Gastrocnemius medialis (tissue), 4 donors: ENCODE measurements at regions not wholly inside any gene's neighbourhood (a gene's known extent, or its start where the extent isn't known, plus 50 kb on each side); places are given as distances from the start of the nearest gene placed in this dataset.

Source experiments
- ATAC-seq, 2 donors: fragments of 150-250 bp; one replicate each; pipeline ENCODE4 v1.9.1; 2016
- DNase-seq, 2 donors: peaks; one replicate each; pipeline ENCODE4 v3.0.0-alpha.2; 2019
- H3K27ac ChIP-seq, 4 donors: fragments of 200-600 bp; sonication (generic); 1 replicate in 1 of 4; 2 replicates in 3 of 4; pipeline ENCODE4 v1.5.1; 2016 to 2018; ENCODE audit warnings: mild to moderate bottlenecking in 2 of 4, moderate library complexity in 1 of 4
- H3K27me3 ChIP-seq, 3 donors: fragments of 200-600 bp; sonication (generic) in 2 of 3; 1 replicate in 1 of 3; 2 replicates in 2 of 3; pipeline versions ENCODE4 v1.5.1 to v1.6.0; 2016 to 2019; ENCODE audit warnings: mild to moderate bottlenecking in 1 of 3, moderate library complexity in 1 of 3
- H3K36me3 ChIP-seq, 2 donors: fragments of 200-600 bp; sonication (generic) in 1 of 2; one replicate each; pipeline ENCODE4 v1.5.1; 2017 to 2018
- H3K4me1 ChIP-seq, 2 donors: fragments of 200-600 bp; sonication (generic) in 1 of 2; one replicate each; pipeline ENCODE4 v1.5.1; 2016 to 2017; ENCODE audit warnings: mild to moderate bottlenecking in 2 of 2
- H3K4me3 ChIP-seq, 4 donors: fragments of 200-600 bp; sonication (generic) in 3 of 4; 1 replicate in 1 of 4; 2 replicates in 3 of 4; pipeline ENCODE4 v1.5.1; 2016 to 2019; ENCODE audit warnings: mild to moderate bottlenecking in 2 of 4
- H3K9me3 ChIP-seq, 3 donors: fragments of 200-600 bp; sonication (generic) in 2 of 3; 1 replicate in 1 of 3; 2 replicates in 2 of 3; pipeline ENCODE4 v1.5.1; 2016 to 2019
- POLR2A ChIP-seq, 2 donors: fragments of 450-650 bp; IDR thresholded peaks; one replicate each; pipeline ENCODE4 v1.6.1; 2017; ENCODE audit warnings: antibody characterized with exemption in 2 of 2, mild to moderate bottlenecking in 2 of 2, moderate library complexity in 2 of 2
- in situ Hi-C, 4 donors: fragments of 200-750 bp; cut with MboI; loops; one replicate each; pipeline versions ENCODE4 v1.15.0 to v1.8.0; 2017; ENCODE audit warnings: low sequenced_read_pairs in 4 of 4
- intact Hi-C: fragments of 100-400 bp; cut with DNase I; formaldehyde crosslinking; loops from one replicate; pipeline ENCODE4 v1.15.1; 2023; ENCODE audit warnings: low total_unique reads
- TF ChIP-seq, protein P1 (sequence below), 5 experiments: fragments of 450-650 bp in 3 of 5; fragments of 200-600 bp in 2 of 5; sonication (generic) in 2 of 5; IDR thresholded peaks in 4 of 5; conservative IDR thresholded peaks in 1 of 5; 1 replicate in 4 of 5; 2 replicates in 1 of 5; pipeline ENCODE4 v1.5.1; 2016 to 2019; ENCODE audit warnings: antibody characterized with exemption in 5 of 5, mild to moderate bottlenecking in 3 of 5, moderate library complexity in 3 of 5

DNA sequence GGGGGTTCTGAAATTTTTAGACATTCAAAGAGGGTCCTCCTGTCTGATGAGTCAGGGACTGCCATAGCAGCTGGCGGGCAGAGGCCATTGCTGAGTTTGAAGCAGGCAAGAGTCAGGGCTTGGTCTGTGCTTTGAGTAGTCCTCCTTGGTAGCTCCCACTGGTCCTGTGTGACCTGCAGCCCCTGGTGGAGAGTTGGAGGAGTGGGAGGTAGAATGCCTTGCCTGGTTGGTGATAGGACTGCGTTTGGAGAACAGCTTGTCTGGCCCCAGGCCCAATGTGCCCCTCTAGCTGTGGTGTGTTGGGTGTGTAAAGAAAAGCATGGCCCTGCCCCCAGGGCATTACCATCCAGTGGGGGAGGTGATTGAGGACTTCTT, 116.7 kb downstream of the BEGAIN start:
- TF ChIP-seq, protein P1, sequence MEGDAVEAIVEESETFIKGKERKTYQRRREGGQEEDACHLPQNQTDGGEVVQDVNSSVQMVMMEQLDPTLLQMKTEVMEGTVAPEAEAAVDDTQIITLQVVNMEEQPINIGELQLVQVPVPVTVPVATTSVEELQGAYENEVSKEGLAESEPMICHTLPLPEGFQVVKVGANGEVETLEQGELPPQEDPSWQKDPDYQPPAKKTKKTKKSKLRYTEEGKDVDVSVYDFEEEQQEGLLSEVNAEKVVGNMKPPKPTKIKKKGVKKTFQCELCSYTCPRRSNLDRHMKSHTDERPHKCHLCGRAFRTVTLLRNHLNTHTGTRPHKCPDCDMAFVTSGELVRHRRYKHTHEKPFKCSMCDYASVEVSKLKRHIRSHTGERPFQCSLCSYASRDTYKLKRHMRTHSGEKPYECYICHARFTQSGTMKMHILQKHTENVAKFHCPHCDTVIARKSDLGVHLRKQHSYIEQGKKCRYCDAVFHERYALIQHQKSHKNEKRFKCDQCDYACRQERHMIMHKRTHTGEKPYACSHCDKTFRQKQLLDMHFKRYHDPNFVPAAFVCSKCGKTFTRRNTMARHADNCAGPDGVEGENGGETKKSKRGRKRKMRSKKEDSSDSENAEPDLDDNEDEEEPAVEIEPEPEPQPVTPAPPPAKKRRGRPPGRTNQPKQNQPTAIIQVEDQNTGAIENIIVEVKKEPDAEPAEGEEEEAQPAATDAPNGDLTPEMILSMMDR (IDR thresholded peaks at IDR 0.05 in 4 of 5, conservative IDR thresholded peaks at IDR 0.05 in 1 of 5): no peak
- no peak for TF ChIP-seq POLR2A (IDR thresholded peaks at IDR 0.05)
- intact Hi-C loops (loop anchor here (10.0 kb wide), 1 partner anchor 94 kb away; no protein-coding TSS in a partner anchor), in situ Hi-C loops (no loop called here)
- Histone ChIP-seq H3K4me1 (peaks cover 9 to 17% of the 10 kb centered on the region in 2 donors), H3K27me3 (no peaks in the 10 kb centered on the region), H3K9me3 (no peaks in the 10 kb centered on the region), H3K27ac (no peak overlapping the region), H3K36me3 (no peaks in the 10 kb centered on the region), H3K4me3 (no peak overlapping the region)
- DNase-seq (no peak), ATAC-seq (no peak)

GRCh38 chr14:100471441-100472093, 115.7 kb downstream of the BEGAIN start:
- Histone ChIP-seq H3K27me3 (no peaks in the 10 kb centered on the region), H3K9me3 (no peaks in the 10 kb centered on the region), H3K4me1 (peaks cover 11 to 19% of the 10 kb centered on the region in 2 donors), H3K4me3 (no peak overlapping the region), H3K36me3 (no peaks in the 10 kb centered on the region), H3K27ac (peak overlapping the region; percentile 3 to 82 (median 77))
- peak; percentile 80 to 91 for DNase-seq
- in situ Hi-C loops (no loop called here), intact Hi-C loops (loop anchor here (10.0 kb wide), 1 partner anchor 93 kb away; no protein-coding TSS in a partner anchor)
- no peak for TF ChIP-seq POLR2A (IDR thresholded peaks at IDR 0.05)
- peak; percentile 91 for ATAC-seq

- DNase-seq: no peak
- H3K27ac ChIP-seq: peak overlapping the region; percentile 12 to 82 (median 77)
Observed at GRCh38 chr14:100472094-100472455, 115.1 kb downstream of the BEGAIN start.

GRCh38 chr14:100472491-100472890, 114.7 kb downstream of the BEGAIN start:
- H3K4me1 ChIP-seq: peaks cover 16 to 24% of the 10 kb centered on the region in 2 donors
- intact Hi-C loops (loop anchor here (10.0 kb wide), 1 partner anchor 92 kb away; no protein-coding TSS in a partner anchor), in situ Hi-C loops (no loop called here)
- no peak for TF ChIP-seq POLR2A (IDR thresholded peaks at IDR 0.05)
- TF ChIP-seq, protein P1 (IDR thresholded peaks at IDR 0.05 in 4 of 5, conservative IDR thresholded peaks at IDR 0.05 in 1 of 5): no peak
- peak overlapping the region in 3 of 4 donors; percentile 77 to 82 (median 77) for H3K27ac ChIP-seq
- no peaks in the 10 kb centered on the region for H3K9me3 ChIP-seq
- no peak for ATAC-seq
- H3K4me3 ChIP-seq: peak overlapping the region in 1 of 4 donors; percentile 13
- H3K36me3 ChIP-seq: no peaks in the 10 kb centered on the region
- H3K27me3 ChIP-seq: no peaks in the 10 kb centered on the region
- DNase-seq: no peak

More at GRCh38 chr14:100472094-100472455, 115.1 kb downstream of the BEGAIN start:
- no peaks in the 10 kb centered on the region for H3K36me3 ChIP-seq
- H3K27me3 ChIP-seq: no peaks in the 10 kb centered on the region
- in situ Hi-C loops: no loop called here
- peaks cover 16 to 24% of the 10 kb centered on the region in 2 donors for H3K4me1 ChIP-seq
- TF ChIP-seq, protein P1 (IDR thresholded peaks at IDR 0.05 in 4 of 5, conservative IDR thresholded peaks at IDR 0.05 in 1 of 5): no peak
- TF ChIP-seq POLR2A (IDR thresholded peaks at IDR 0.05): no peak
- intact Hi-C loops: loop anchor here (10.0 kb wide), 1 partner anchor 93 kb away; no protein-coding TSS in a partner anchor
- ATAC-seq: no peak
- no peaks in the 10 kb centered on the region for H3K9me3 ChIP-seq
- H3K4me3 ChIP-seq: peak overlapping the region in 1 of 4 donors; percentile 13

GRCh38 chr14:100473249-100473648, 114.0 kb downstream of the BEGAIN start:
- Histone ChIP-seq H3K9me3 (no peaks in the 10 kb centered on the region), H3K36me3 (no peaks in the 10 kb centered on the region), H3K27me3 (no peaks in the 10 kb centered on the region), H3K27ac (peak overlapping the region in 1 of 4 donors; percentile 77), H3K4me3 (no peak overlapping the region), H3K4me1 (peaks cover 16 to 24% of the 10 kb centered on the region in 2 donors)
- TF ChIP-seq, protein P1 (IDR thresholded peaks at IDR 0.05 in 4 of 5, conservative IDR thresholded peaks at IDR 0.05 in 1 of 5): no peak
- no peak for TF ChIP-seq POLR2A (IDR thresholded peaks at IDR 0.05)
- in situ Hi-C loops (no loop called here), intact Hi-C loops (loop anchor here (10.0 kb wide), 1 partner anchor 92 kb away; no protein-coding TSS in a partner anchor)
- no peak for DNase-seq
- no peak for ATAC-seq
